Ascending aorta (tissue), 2 donors: ENCODE measurements at regions not wholly inside any gene's neighbourhood (a gene's known extent, or its start where the extent isn't known, plus 50 kb on each side); places are given as distances from the start of the nearest gene placed in this dataset.

ENCODE experiments used
- DNase-seq, 2 donors: peaks; one replicate each; pipeline ENCODE4 v3.0.0-alpha.2; 2019; ENCODE audit warnings: low spot score in 2 of 2
- H3K27ac ChIP-seq, 2 donors: fragments of 200-600 bp; sonication (generic); one replicate each; pipeline ENCODE4 v1.5.1; 2016 to 2017; ENCODE audit warnings: mild to moderate bottlenecking in 1 of 2
- H3K27me3 ChIP-seq: fragments of 200-600 bp; sonication (generic); one replicate; pipeline ENCODE4 v1.5.1; 2017
- H3K36me3 ChIP-seq, 2 donors: fragments of 200-600 bp; sonication (generic); one replicate each; pipeline ENCODE4 v1.5.1; 2016
- H3K4me1 ChIP-seq, 2 donors: fragments of 200-600 bp; sonication (generic); one replicate each; pipeline ENCODE4 v1.5.1; 2016 to 2017; ENCODE audit warnings: mild to moderate bottlenecking in 1 of 2
- H3K4me3 ChIP-seq, 2 donors: fragments of 200-600 bp; sonication (generic); one replicate each; pipeline ENCODE4 v1.5.1; 2016 to 2017; ENCODE audit warnings: mild to moderate bottlenecking in 1 of 2
- H3K9me3 ChIP-seq, 2 donors: fragments of 200-600 bp; sonication (generic); one replicate each; pipeline ENCODE4 v1.5.1; 2016
- CTCF ChIP-seq, 3 experiments: fragments of 200-600 bp in 2 of 3; fragments of 450-650 bp in 1 of 3; sonication (generic) in 2 of 3; IDR thresholded peaks; one replicate each; pipeline ENCODE4 v1.5.1; 2016 to 2019; ENCODE audit warnings: antibody characterized with exemption in 3 of 3, mild to moderate bottlenecking in 1 of 3, moderate library complexity in 1 of 3
- intact Hi-C: fragments of 100-400 bp; cut with DNase I; formaldehyde crosslinking; loops from one replicate; pipeline ENCODE4 v1.15.1; 2023

- intact Hi-C loops: no loop called here
- no peaks in the 10 kb centered on the region for H3K36me3 ChIP-seq
- no peak for DNase-seq
- H3K27me3 ChIP-seq: no peaks in the 10 kb centered on the region
- no peak overlapping the region for H3K27ac ChIP-seq
- H3K4me3 ChIP-seq: no peak overlapping the region
- no peak for TF ChIP-seq CTCF (IDR thresholded peaks at IDR 0.05)
- no peaks in the 10 kb centered on the region for H3K4me1 ChIP-seq
- H3K9me3 ChIP-seq: no peaks in the 10 kb centered on the region
Observed at GRCh38 chr4:42708625-42709024, 51.7 kb upstream of the ATP8A1 start.
